ENCODE measurements at regions not wholly inside any gene's neighbourhood (a gene's known extent, or its start where the extent isn't known, plus 50 kb on each side); places are given as distances from the start of the nearest gene placed in this dataset.
"Not testable (repeated sequence)": the region's sequence is repeated elsewhere in the genome, so short reads cannot be mapped to it uniquely, and the experiment has no call there.

- H3K9ac ChIP-seq (ENCODE audit: low read length), result no peak overlapping the region
- H3K27me3 ChIP-seq (ENCODE audit: control insufficient read depth, insufficient read depth, low read length), result no peaks in the 10 kb centered on the region
- H3K4me3 ChIP-seq (ENCODE audit: low read length), result no peak overlapping the region
- H3K4me1 ChIP-seq (ENCODE audit: control insufficient read depth, low read depth, low read length), result no peaks in the 10 kb centered on the region
- no peaks in the 10 kb centered on the region for H3K9me3 ChIP-seq (ENCODE audit: control insufficient read depth, low read depth, low read length)
- no peak overlapping the region for H3K27ac ChIP-seq (ENCODE audit: low read length)
- H3K36me3 ChIP-seq (ENCODE audit: control insufficient read depth, low read depth, low read length), result no peaks in the 10 kb centered on the region
Measured at GRCh38 chr14:38391334-38391733, 135.4 kb upstream of the CLEC14A start.

DNA sequence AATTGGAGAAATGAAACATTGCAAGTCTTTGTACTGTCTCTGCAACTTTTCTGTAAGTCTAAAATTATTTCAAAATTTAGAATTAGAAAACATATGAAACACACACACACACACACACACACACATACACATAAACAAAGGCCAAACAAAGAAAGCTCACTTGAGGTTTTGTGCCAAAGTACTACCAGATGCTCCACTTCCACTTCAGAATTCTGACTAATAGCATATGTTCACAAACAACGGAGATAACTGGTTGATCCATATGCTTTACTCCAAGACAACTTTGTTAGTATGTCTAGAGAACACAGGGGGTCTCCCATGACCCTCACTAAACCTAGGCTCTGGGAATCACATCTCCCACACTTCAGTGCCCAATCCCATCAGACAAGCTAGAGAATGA, 133.8 kb upstream of the CLEC14A start:
- Histone ChIP-seq H3K4me3 (ENCODE audit: low read length) (no peak overlapping the region), H3K9me3 (ENCODE audit: control insufficient read depth, low read depth, low read length) (no peaks in the 10 kb centered on the region), H3K27me3 (ENCODE audit: control insufficient read depth, insufficient read depth, low read length) (no peaks in the 10 kb centered on the region)

DNA sequence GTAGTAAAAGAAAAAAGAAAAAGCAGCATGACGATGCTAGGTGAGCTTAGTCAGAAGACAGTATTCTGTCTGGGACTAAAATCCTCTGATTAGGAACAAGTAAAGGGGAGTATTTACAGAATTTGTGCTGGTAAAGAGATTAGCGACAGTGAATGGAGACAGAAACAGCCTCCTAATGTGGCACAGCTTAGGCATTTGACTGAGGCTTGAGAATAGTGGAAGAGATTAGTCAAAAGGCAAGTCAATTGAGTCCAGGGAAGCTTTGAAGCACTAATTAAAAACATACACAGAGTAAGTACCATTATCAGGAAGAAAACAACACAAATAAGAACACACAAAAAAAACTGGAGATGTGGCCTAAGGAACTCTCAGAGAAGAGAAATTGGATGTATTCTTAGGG, 131.9 kb upstream of the CLEC14A start:
- no peaks in the 10 kb centered on the region for H3K4me1 ChIP-seq (ENCODE audit: control insufficient read depth, low read depth, low read length)
- H3K36me3 ChIP-seq (ENCODE audit: control insufficient read depth, low read depth, low read length), result no peaks in the 10 kb centered on the region
- H3K9me3 ChIP-seq (ENCODE audit: control insufficient read depth, low read depth, low read length), result no peaks in the 10 kb centered on the region
- H3K9ac ChIP-seq (ENCODE audit: low read length), result no peak overlapping the region
- no peak overlapping the region for H3K27ac ChIP-seq (ENCODE audit: low read length)
- H3K27me3 ChIP-seq (ENCODE audit: control insufficient read depth, insufficient read depth, low read length), result no peaks in the 10 kb centered on the region
- H3K4me3 ChIP-seq (ENCODE audit: low read length), result no peak overlapping the region

More for the DNA sequence above, 133.8 kb upstream of the CLEC14A start:
- no peaks in the 10 kb centered on the region for H3K4me1 ChIP-seq (ENCODE audit: control insufficient read depth, low read depth, low read length)
- no peak overlapping the region for H3K27ac ChIP-seq (ENCODE audit: low read length)
- no peaks in the 10 kb centered on the region for H3K36me3 ChIP-seq (ENCODE audit: control insufficient read depth, low read depth, low read length)
- no peak overlapping the region for H3K9ac ChIP-seq (ENCODE audit: low read length)

DNA sequence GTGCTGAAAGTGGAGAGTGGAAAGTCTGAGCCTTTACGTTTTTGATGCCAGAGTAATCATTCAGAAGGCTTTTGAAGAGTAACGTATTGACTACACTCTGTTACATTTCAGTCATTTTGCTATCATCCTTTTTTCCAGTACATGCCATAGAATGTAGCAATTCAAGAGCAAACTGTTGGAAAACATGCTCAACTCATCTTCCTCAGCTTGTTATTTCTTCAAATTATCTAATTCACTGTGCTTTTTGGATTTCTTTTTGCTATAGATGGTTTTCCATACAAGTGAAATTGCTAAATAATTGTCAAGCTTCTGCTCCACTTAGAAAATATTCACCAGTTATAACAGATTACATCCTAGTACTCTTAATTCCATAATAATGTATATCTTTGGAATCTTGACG, 129.9 kb upstream of the CLEC14A start:
- no peak overlapping the region for H3K4me3 ChIP-seq (ENCODE audit: low read length)
- H3K27me3 ChIP-seq (ENCODE audit: control insufficient read depth, insufficient read depth, low read length), result no peaks in the 10 kb centered on the region
- H3K27ac ChIP-seq (ENCODE audit: low read length), result no peak overlapping the region
- H3K36me3 ChIP-seq (ENCODE audit: control insufficient read depth, low read depth, low read length), result no peaks in the 10 kb centered on the region
- no peak overlapping the region for H3K9ac ChIP-seq (ENCODE audit: low read length)
- no peaks in the 10 kb centered on the region for H3K4me1 ChIP-seq (ENCODE audit: control insufficient read depth, low read depth, low read length)
- H3K9me3 ChIP-seq (ENCODE audit: control insufficient read depth, low read depth, low read length), result no peaks in the 10 kb centered on the region

GRCh38 chr14:38385343-38385742, 129.4 kb upstream of the CLEC14A start:
- no peaks in the 10 kb centered on the region for H3K36me3 ChIP-seq (ENCODE audit: control insufficient read depth, low read depth, low read length)
- no peaks in the 10 kb centered on the region for H3K9me3 ChIP-seq (ENCODE audit: control insufficient read depth, low read depth, low read length)
- H3K27me3 ChIP-seq (ENCODE audit: control insufficient read depth, insufficient read depth, low read length), result no peaks in the 10 kb centered on the region
- no peak overlapping the region for H3K9ac ChIP-seq (ENCODE audit: low read length)
- no peak overlapping the region for H3K4me3 ChIP-seq (ENCODE audit: low read length)
- H3K27ac ChIP-seq (ENCODE audit: low read length), result no peak overlapping the region
- H3K4me1 ChIP-seq (ENCODE audit: control insufficient read depth, low read depth, low read length), result no peaks in the 10 kb centered on the region

- Histone ChIP-seq H3K27ac (ENCODE audit: low read length) (no peak overlapping the region), H3K27me3 (ENCODE audit: control insufficient read depth, insufficient read depth, low read length) (no peaks in the 10 kb centered on the region), H3K36me3 (ENCODE audit: control insufficient read depth, low read depth, low read length) (no peaks in the 10 kb centered on the region)
Measured at GRCh38 chr14:38384741-38385140, 128.8 kb upstream of the CLEC14A start.

GRCh38 chr14:38367922-38368321, 112.0 kb upstream of the CLEC14A start:
- no peak overlapping the region for H3K27ac ChIP-seq (ENCODE audit: low read length)
- H3K9me3 ChIP-seq (ENCODE audit: control insufficient read depth, low read depth, low read length), result no peaks in the 10 kb centered on the region
- H3K9ac ChIP-seq (ENCODE audit: low read length), result no peak overlapping the region
- no peaks in the 10 kb centered on the region for H3K27me3 ChIP-seq (ENCODE audit: control insufficient read depth, insufficient read depth, low read length)
- no peak overlapping the region for H3K4me3 ChIP-seq (ENCODE audit: low read length)
- no peaks in the 10 kb centered on the region for H3K36me3 ChIP-seq (ENCODE audit: control insufficient read depth, low read depth, low read length)
- H3K4me1 ChIP-seq (ENCODE audit: control insufficient read depth, low read depth, low read length), result no peaks in the 10 kb centered on the region

More at GRCh38 chr14:38384741-38385140, 128.8 kb upstream of the CLEC14A start:
- Histone ChIP-seq H3K4me3 (ENCODE audit: low read length) (no peak overlapping the region), H3K9me3 (ENCODE audit: control insufficient read depth, low read depth, low read length) (no peaks in the 10 kb centered on the region), H3K4me1 (ENCODE audit: control insufficient read depth, low read depth, low read length) (no peaks in the 10 kb centered on the region), H3K9ac (ENCODE audit: low read length) (no peak overlapping the region)

DNA sequence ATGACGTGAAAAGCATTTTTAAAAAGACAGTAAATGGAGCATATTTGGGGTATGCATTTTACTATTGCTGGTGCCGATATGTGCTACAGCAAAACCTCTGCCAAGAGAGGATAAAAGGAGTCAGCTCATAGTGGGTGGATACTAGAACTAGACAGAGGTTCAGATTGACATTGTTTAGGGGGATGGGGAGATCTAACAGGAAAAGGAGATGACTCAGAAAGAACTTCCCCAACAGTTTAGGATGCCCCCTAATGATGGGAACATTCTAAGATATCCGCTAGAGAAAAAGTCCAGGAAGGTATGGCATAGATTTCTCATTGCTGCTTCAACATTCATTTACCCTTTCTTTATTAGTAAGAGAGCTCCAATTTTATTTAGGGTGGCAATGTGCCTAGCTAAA, 110.5 kb upstream of the CLEC14A start:
- no peaks in the 10 kb centered on the region for H3K27me3 ChIP-seq (ENCODE audit: control insufficient read depth, insufficient read depth, low read length)
- no peaks in the 10 kb centered on the region for H3K4me1 ChIP-seq (ENCODE audit: control insufficient read depth, low read depth, low read length)
- no peaks in the 10 kb centered on the region for H3K9me3 ChIP-seq (ENCODE audit: control insufficient read depth, low read depth, low read length)
- no peaks in the 10 kb centered on the region for H3K36me3 ChIP-seq (ENCODE audit: control insufficient read depth, low read depth, low read length)
- H3K4me3 ChIP-seq (ENCODE audit: low read length), result no peak overlapping the region
- no peak overlapping the region for H3K9ac ChIP-seq (ENCODE audit: low read length)
- H3K27ac ChIP-seq (ENCODE audit: low read length), result no peak overlapping the region

- Histone ChIP-seq H3K36me3 (ENCODE audit: control insufficient read depth, low read depth, low read length) (no peaks in the 10 kb centered on the region), H3K27ac (ENCODE audit: low read length) (no peak overlapping the region), H3K9me3 (ENCODE audit: control insufficient read depth, low read depth, low read length) (no peaks in the 10 kb centered on the region), H3K9ac (ENCODE audit: low read length) (no peak overlapping the region), H3K4me3 (ENCODE audit: low read length) (no peak overlapping the region), H3K4me1 (ENCODE audit: control insufficient read depth, low read depth, low read length) (no peaks in the 10 kb centered on the region), H3K27me3 (ENCODE audit: control insufficient read depth, insufficient read depth, low read length) (no peaks in the 10 kb centered on the region)
Measured at GRCh38 chr14:38363217-38363616, 107.3 kb upstream of the CLEC14A start.

GRCh38 chr14:38357557-38357956, 101.7 kb upstream of the CLEC14A start:
- Histone ChIP-seq H3K27me3 (ENCODE audit: control insufficient read depth, insufficient read depth, low read length) (no peaks in the 10 kb centered on the region), H3K27ac (ENCODE audit: low read length) (no peak overlapping the region), H3K36me3 (ENCODE audit: control insufficient read depth, low read depth, low read length) (no peaks in the 10 kb centered on the region), H3K4me3 (ENCODE audit: low read length) (no peak overlapping the region), H3K9ac (ENCODE audit: low read length) (no peak overlapping the region), H3K4me1 (ENCODE audit: control insufficient read depth, low read depth, low read length) (no peaks in the 10 kb centered on the region), H3K9me3 (ENCODE audit: control insufficient read depth, low read depth, low read length) (peaks cover 9% of the 10 kb centered on the region)

- not testable (repeated sequence) for H3K36me3 ChIP-seq (ENCODE audit: control insufficient read depth, low read depth, low read length); H3K4me1 ChIP-seq (ENCODE audit: control insufficient read depth, low read depth, low read length); H3K4me3 ChIP-seq (ENCODE audit: low read length); H3K27me3 ChIP-seq (ENCODE audit: control insufficient read depth, insufficient read depth, low read length); H3K27ac ChIP-seq (ENCODE audit: low read length); H3K9ac ChIP-seq (ENCODE audit: low read length); H3K9me3 ChIP-seq (ENCODE audit: control insufficient read depth, low read depth, low read length)
Measured at GRCh38 chr14:38355473-38355872, 99.6 kb upstream of the CLEC14A start.

GRCh38 chr14:38350102-38350501, 94.2 kb upstream of the CLEC14A start:
- Histone ChIP-seq H3K27ac (ENCODE audit: low read length) (no peak overlapping the region), H3K9ac (ENCODE audit: low read length) (no peak overlapping the region), H3K4me1 (ENCODE audit: control insufficient read depth, low read depth, low read length) (no peaks in the 10 kb centered on the region), H3K27me3 (ENCODE audit: control insufficient read depth, insufficient read depth, low read length) (no peaks in the 10 kb centered on the region), H3K4me3 (ENCODE audit: low read length) (no peak overlapping the region), H3K36me3 (ENCODE audit: control insufficient read depth, low read depth, low read length) (no peaks in the 10 kb centered on the region), H3K9me3 (ENCODE audit: control insufficient read depth, low read depth, low read length) (peaks cover 4% of the 10 kb centered on the region)
